ENCODE measurements at regions not wholly inside any gene's neighbourhood (a gene's known extent, or its start where the extent isn't known, plus 50 kb on each side); places are given as distances from the start of the nearest gene placed in this dataset.

DNA sequence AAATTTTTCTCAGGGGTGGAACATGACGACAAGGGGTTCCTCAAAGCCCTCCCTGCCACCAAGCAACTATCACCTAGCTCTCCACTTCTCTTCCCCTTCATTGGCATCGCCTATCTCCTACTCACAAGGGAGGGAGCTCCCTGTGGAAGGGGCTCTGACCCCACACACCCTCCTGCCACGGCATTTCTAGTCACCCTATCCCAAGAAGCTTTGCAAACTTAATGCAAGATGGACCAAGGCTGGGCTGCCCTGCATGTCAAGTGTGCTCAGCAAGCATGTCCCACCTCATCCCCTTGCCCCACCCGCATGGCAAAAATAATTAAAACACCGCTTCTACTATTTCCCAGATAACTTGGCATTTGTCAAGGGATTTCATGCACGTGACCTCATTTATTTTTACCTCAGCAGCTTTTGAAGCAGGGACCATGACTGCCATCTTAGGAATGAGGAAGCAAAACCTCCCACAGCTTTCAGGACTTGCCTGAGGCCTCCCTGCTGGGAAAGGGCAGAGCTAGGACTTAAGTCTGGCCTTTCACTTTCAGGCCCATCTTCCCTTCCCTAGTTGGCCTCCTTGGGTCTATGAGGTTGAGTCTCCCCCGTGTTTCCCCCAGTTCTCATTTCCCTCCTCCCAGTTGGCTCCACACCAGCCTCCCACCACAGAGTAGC is 161.3 kb downstream of the TSEN15 start:
- TF ChIP-seq, protein P1, sequence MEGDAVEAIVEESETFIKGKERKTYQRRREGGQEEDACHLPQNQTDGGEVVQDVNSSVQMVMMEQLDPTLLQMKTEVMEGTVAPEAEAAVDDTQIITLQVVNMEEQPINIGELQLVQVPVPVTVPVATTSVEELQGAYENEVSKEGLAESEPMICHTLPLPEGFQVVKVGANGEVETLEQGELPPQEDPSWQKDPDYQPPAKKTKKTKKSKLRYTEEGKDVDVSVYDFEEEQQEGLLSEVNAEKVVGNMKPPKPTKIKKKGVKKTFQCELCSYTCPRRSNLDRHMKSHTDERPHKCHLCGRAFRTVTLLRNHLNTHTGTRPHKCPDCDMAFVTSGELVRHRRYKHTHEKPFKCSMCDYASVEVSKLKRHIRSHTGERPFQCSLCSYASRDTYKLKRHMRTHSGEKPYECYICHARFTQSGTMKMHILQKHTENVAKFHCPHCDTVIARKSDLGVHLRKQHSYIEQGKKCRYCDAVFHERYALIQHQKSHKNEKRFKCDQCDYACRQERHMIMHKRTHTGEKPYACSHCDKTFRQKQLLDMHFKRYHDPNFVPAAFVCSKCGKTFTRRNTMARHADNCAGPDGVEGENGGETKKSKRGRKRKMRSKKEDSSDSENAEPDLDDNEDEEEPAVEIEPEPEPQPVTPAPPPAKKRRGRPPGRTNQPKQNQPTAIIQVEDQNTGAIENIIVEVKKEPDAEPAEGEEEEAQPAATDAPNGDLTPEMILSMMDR (IDR thresholded peaks at IDR 0.05): no peak
- Histone ChIP-seq H3K4me1 (peaks cover 0 to 3% of the 10 kb centered on the region in 2 donors), H3K36me3 (no peaks in the 10 kb centered on the region), H3K27ac (no peak overlapping the region), H3K27me3 (no peaks in the 10 kb centered on the region), H3K9me3 (no peaks in the 10 kb centered on the region), H3K4me3 (no peak overlapping the region)
- DNase-seq (ENCODE audit: low spot score): no peak

DNA sequence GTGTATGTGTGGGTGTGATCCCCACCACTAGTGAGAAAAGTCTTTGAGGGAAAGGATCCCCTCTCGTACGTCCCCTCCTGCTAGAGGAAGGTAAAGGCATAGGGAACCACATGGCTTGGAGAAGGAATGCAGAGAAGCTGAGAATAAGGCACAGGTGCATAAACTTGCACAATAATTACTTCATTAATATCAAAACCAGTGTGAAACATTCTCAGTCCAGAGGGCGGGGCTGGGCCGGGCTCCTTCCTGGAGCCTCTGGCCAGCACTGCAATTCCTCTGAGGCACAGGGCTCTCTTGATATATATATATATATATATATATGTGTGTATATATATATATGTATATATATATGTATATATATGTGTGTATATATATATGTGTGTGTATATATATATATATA is 162.6 kb downstream of the TSEN15 start:
- DNase-seq (ENCODE audit: low spot score): no peak
- H3K27ac ChIP-seq: no peak overlapping the region
- H3K9me3 ChIP-seq: no peaks in the 10 kb centered on the region
- peaks cover 0 to 3% of the 10 kb centered on the region in 2 donors for H3K4me1 ChIP-seq
- no peaks in the 10 kb centered on the region for H3K36me3 ChIP-seq
- no peaks in the 10 kb centered on the region for H3K27me3 ChIP-seq
- TF ChIP-seq, protein P1 (IDR thresholded peaks at IDR 0.05): no peak
- H3K4me3 ChIP-seq: no peak overlapping the region

DNA sequence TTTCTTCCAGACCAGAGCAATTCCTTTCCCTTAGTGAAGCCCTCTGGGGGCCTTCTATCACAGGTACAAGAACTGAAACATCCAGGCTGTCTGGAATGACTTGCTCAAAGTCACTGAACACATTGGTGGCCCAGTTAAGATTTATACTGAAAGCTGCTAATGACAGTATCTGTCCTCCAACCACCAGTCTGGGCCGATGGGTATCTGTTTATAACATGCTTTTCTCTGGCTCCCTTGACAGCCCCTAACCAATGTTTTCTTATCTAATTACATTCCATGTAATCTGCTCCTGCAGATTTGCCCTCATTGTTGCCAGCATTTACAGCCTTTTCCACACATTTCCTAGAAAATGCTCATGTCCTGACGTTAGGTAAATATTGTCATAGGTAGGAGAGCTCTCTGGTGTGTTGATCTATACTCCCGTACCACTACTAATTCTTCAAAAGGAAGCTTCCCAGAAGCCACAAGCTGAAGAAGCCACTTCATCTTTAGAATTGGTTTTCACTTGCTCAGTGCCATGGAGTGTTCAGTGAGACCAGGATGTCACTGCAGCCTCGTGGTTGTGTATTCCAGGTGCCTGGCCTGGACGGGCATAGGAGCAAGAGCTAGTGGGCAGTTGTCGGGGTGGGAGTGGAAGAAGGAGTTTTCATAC is 163.9 kb downstream of the TSEN15 start:
- Histone ChIP-seq H3K36me3 (no peaks in the 10 kb centered on the region), H3K9me3 (no peaks in the 10 kb centered on the region), H3K27ac (no peak overlapping the region), H3K4me1 (no peaks in the 10 kb centered on the region), H3K4me3 (no peak overlapping the region), H3K27me3 (no peaks in the 10 kb centered on the region)
- DNase-seq (ENCODE audit: low spot score): no peak
- TF ChIP-seq, protein P1 (IDR thresholded peaks at IDR 0.05): no peak

DNA sequence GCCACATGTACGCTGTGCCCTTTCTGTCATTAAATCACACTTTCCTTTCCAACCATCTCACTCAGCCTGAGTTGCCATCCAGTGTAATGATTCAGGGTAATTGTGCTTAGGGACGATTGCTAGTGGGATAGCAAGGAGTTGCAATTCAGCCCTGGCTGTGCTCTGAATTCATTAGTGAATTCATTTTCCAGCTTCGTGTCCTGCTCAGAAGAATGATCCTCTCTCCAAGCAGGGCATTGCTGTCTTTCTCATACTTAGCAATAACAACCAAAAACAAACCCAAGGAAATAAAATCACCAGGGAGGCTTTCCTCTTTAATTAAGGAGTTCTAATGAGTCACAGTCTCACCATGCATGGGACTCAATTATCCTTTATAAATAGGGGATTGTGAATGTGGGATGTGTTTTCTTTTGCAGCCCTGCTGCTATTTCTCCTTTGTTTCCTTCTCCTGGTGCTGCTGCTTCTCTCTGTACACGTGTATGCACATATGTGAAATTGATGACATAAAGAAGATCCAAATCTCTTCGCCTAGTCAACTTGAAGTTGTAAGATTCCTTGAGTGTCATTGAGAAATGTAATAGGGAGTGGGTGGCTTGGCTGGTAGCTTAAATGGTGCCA is 167.0 kb downstream of the TSEN15 start:
- TF ChIP-seq, protein P1 (IDR thresholded peaks at IDR 0.05): no peak
- no peak for DNase-seq (ENCODE audit: low spot score)

DNA sequence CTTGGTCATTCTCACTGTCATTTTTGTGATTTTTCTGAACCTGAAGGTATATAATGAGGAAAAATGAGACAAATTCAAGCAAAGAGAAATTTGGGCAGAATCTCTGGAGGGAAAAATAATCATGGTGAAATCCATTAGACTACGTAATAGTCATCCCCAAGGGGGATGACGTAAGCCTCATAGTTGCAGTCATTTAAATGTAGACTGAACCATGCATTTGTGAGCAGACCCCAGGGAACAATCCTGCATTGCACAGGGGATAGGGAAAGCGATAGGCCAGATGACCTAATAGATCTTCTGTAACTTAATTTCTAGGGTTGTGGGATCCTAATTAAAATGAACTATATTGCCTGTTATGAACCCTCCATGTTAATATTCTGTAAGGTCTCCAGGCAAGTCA is 167.4 kb upstream of the C1orf21 start:
- no peak for DNase-seq (ENCODE audit: low spot score)
- H3K27me3 ChIP-seq: no peaks in the 10 kb centered on the region
- no peak overlapping the region for H3K27ac ChIP-seq
- no peaks in the 10 kb centered on the region for H3K36me3 ChIP-seq
- H3K4me1 ChIP-seq: peaks cover 0 to 5% of the 10 kb centered on the region in 2 donors
- H3K4me3 ChIP-seq: no peak overlapping the region
- TF ChIP-seq, protein P1 (IDR thresholded peaks at IDR 0.05): no peak
- H3K9me3 ChIP-seq: no peaks in the 10 kb centered on the region

More for the DNA sequence above, 167.0 kb downstream of the TSEN15 start:
- Histone ChIP-seq H3K9me3 (no peaks in the 10 kb centered on the region), H3K4me3 (no peak overlapping the region), H3K27me3 (no peaks in the 10 kb centered on the region), H3K36me3 (no peaks in the 10 kb centered on the region), H3K27ac (no peak overlapping the region), H3K4me1 (peaks cover 0 to 5% of the 10 kb centered on the region in 2 donors)
